Neural progenitor cell (in vitro differentiated cells): ENCODE measurements at regions not wholly inside any gene's neighbourhood (a gene's known extent, or its start where the extent isn't known, plus 50 kb on each side); places are given as distances from the start of the nearest gene placed in this dataset.

Experiments
- EZH2 ChIP-seq: fragments of 200-600 bp; sonication (generic); IDR thresholded peaks from 2 replicates; pipeline ENCODE4 v1.6.1; 2017; ENCODE audit warnings: antibody characterized with exemption, mild to moderate bottlenecking, moderate library complexity
- EZH2phosphoT487 ChIP-seq: fragments of 200-600 bp; sonication (generic); IDR thresholded peaks from 2 replicates; pipeline ENCODE4 v1.6.1; 2017; ENCODE audit warnings: antibody characterized with exemption
- TF ChIP-seq, protein P1 (sequence below): fragments of 200-600 bp; sonication (generic); IDR thresholded peaks from 2 replicates; pipeline ENCODE4 v1.5.1; 2017; ENCODE audit warnings: antibody characterized with exemption, mild to moderate bottlenecking

DNA sequence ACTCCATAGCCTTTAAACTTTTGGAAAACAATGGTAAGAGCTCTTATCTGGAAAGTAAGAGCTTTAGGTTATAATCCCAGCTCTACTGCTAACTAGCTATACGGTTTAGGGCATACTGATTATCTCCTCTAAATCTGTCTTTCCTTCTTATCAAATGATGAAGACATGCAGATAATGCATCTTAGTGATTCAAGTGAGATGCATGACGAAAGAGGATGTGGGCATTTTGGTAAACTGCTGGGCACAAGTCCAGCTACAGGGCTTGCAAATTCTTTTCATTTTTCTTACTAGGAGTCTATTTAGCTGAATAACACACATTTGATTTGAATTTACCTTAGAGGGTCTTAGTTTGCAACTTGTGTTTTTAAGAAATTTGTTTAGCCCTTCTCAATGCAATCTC lies 1604.8 kb upstream of the ZEB2 start:
- TF ChIP-seq, protein P1, sequence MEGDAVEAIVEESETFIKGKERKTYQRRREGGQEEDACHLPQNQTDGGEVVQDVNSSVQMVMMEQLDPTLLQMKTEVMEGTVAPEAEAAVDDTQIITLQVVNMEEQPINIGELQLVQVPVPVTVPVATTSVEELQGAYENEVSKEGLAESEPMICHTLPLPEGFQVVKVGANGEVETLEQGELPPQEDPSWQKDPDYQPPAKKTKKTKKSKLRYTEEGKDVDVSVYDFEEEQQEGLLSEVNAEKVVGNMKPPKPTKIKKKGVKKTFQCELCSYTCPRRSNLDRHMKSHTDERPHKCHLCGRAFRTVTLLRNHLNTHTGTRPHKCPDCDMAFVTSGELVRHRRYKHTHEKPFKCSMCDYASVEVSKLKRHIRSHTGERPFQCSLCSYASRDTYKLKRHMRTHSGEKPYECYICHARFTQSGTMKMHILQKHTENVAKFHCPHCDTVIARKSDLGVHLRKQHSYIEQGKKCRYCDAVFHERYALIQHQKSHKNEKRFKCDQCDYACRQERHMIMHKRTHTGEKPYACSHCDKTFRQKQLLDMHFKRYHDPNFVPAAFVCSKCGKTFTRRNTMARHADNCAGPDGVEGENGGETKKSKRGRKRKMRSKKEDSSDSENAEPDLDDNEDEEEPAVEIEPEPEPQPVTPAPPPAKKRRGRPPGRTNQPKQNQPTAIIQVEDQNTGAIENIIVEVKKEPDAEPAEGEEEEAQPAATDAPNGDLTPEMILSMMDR, result no peak
- no peak for TF ChIP-seq EZH2
- no peak for TF ChIP-seq EZH2phosphoT487
